Glutamatergic neuron (in vitro differentiated cells): ENCODE measurements at regions not wholly inside any gene's neighbourhood (a gene's known extent, or its start where the extent isn't known, plus 50 kb on each side); places are given as distances from the start of the nearest gene placed in this dataset.

ENCODE experiments used
- DNase-seq: peaks from one replicate; pipeline ENCODE4 v3.0.0; 2022
- H3K27ac Mint-ChIP-seq: one replicate; pipeline ENCODE4 v1.8.0; 2020; ENCODE audit warnings: mild to moderate bottlenecking, mixed read lengths, inconsistent platforms; ENCODE audit not compliant: unreplicated experiment
- H3K27me3 Mint-ChIP-seq: one replicate; pipeline ENCODE4 v1.8.0; 2020; ENCODE audit warnings: mild to moderate bottlenecking, moderate library complexity, mixed read lengths, inconsistent platforms; ENCODE audit not compliant: unreplicated experiment
- H3K36me3 Mint-ChIP-seq: one replicate; pipeline ENCODE4 v1.8.0; 2020; ENCODE audit warnings: mild to moderate bottlenecking, mixed read lengths, inconsistent platforms; ENCODE audit not compliant: unreplicated experiment
- H3K4me1 Mint-ChIP-seq: one replicate; pipeline ENCODE4 v1.8.0; 2020; ENCODE audit warnings: mild to moderate bottlenecking, low read depth, mixed read lengths, inconsistent platforms; ENCODE audit not compliant: unreplicated experiment
- H3K4me3 Mint-ChIP-seq: one replicate; pipeline ENCODE4 v1.8.0; 2020; ENCODE audit warnings: mild to moderate bottlenecking, mixed read lengths, inconsistent platforms; ENCODE audit not compliant: unreplicated experiment
- H3K9me3 Mint-ChIP-seq: one replicate; pipeline ENCODE4 v1.8.0; 2020; ENCODE audit warnings: mild to moderate bottlenecking, moderate library complexity, mixed read lengths, inconsistent platforms; ENCODE audit not compliant: unreplicated experiment
- CTCF ChIP-seq: fragments of 200-600 bp; sonication (generic); IDR thresholded peaks from one replicate; pipeline ENCODE4 v1.5.0; 2021; ENCODE audit not compliant: partially characterized antibody, unreplicated experiment

- no peaks in the 10 kb centered on the region for H3K4me1 Mint-ChIP-seq
- no peak for DNase-seq
Observed at GRCh38 chr4:81274460-81274859, 59.4 kb upstream of the PRKG2 start.

GRCh38 chr4:81272671-81273070 is 57.6 kb upstream of the PRKG2 start:
- no peaks in the 10 kb centered on the region for H3K27me3 Mint-ChIP-seq
- H3K27ac Mint-ChIP-seq, result no peak overlapping the region
- TF ChIP-seq CTCF, result no peak
- H3K4me3 Mint-ChIP-seq, result no peak overlapping the region
- H3K9me3 Mint-ChIP-seq, result peaks cover 2% of the 10 kb centered on the region
- DNase-seq, result no peak
- no peaks in the 10 kb centered on the region for H3K4me1 Mint-ChIP-seq
- no peaks in the 10 kb centered on the region for H3K36me3 Mint-ChIP-seq

More at GRCh38 chr4:81274460-81274859, 59.4 kb upstream of the PRKG2 start:
- peaks cover 4% of the 10 kb centered on the region for H3K9me3 Mint-ChIP-seq
- no peak for TF ChIP-seq CTCF
- H3K27ac Mint-ChIP-seq, result no peak overlapping the region
- no peaks in the 10 kb centered on the region for H3K36me3 Mint-ChIP-seq
- no peak overlapping the region for H3K4me3 Mint-ChIP-seq
- H3K27me3 Mint-ChIP-seq, result no peaks in the 10 kb centered on the region
